ENCODE measurements at regions not wholly inside any gene's neighbourhood (a gene's known extent, or its start where the extent isn't known, plus 50 kb on each side); places are given as distances from the start of the nearest gene placed in this dataset.
A peak's percentile ranks its signal among the peaks of the same experiment; 100 is the strongest.

GRCh38 chr2:41621095-41621494, 426.7 kb upstream of the PKDCC start:
- no peak for DNase-seq (ENCODE audit: extremely low read depth, low read depth, low spot score)

GRCh38 chr2:41621563-41621962, 426.3 kb upstream of the PKDCC start:
- no peak for DNase-seq (ENCODE audit: extremely low read depth, low read depth, low spot score)

GRCh38 chr2:41622301-41622700, 425.5 kb upstream of the PKDCC start:
- no peak for DNase-seq (ENCODE audit: extremely low read depth, low read depth, low spot score)

GRCh38 chr2:41626936-41627335, 420.9 kb upstream of the PKDCC start:
- DNase-seq (ENCODE audit: extremely low read depth, low read depth, low spot score) = no peak

GRCh38 chr2:41634686-41635085, 413.1 kb upstream of the PKDCC start:
- no peak for DNase-seq (ENCODE audit: extremely low read depth, low read depth, low spot score)

GRCh38 chr2:41644936-41645335, 402.9 kb upstream of the PKDCC start:
- peak; percentile 12 for DNase-seq (ENCODE audit: extremely low read depth, low read depth, low spot score)

- DNase-seq (ENCODE audit: extremely low read depth, low read depth, low spot score) = no peak
Observed at GRCh38 chr2:41647468-41648050, 400.3 kb upstream of the PKDCC start.

- no peak for DNase-seq (ENCODE audit: extremely low read depth, low read depth, low spot score)
Observed at GRCh38 chr2:41657226-41657625, 390.6 kb upstream of the PKDCC start.

- DNase-seq (ENCODE audit: extremely low read depth, low read depth, low spot score) = no peak
Observed at GRCh38 chr2:41659758-41660157, 388.1 kb upstream of the PKDCC start.

- DNase-seq (ENCODE audit: extremely low read depth, low read depth, low spot score) = no peak
Observed at GRCh38 chr2:41662461-41662860, 385.4 kb upstream of the PKDCC start.

- DNase-seq (ENCODE audit: extremely low read depth, low read depth, low spot score) = no peak
Observed at GRCh38 chr2:41663056-41663455, 384.8 kb upstream of the PKDCC start.

GRCh38 chr2:41668529-41668928, 379.3 kb upstream of the PKDCC start:
- DNase-seq (ENCODE audit: extremely low read depth, low read depth, low spot score) = no peak

- no peak for DNase-seq (ENCODE audit: extremely low read depth, low read depth, low spot score)
Observed at GRCh38 chr2:41678639-41679038, 369.2 kb upstream of the PKDCC start.

- no peak for DNase-seq (ENCODE audit: extremely low read depth, low read depth, low spot score)
Observed at GRCh38 chr2:41686156-41686555, 361.7 kb upstream of the PKDCC start.

GRCh38 chr2:41691561-41691960, 356.3 kb upstream of the PKDCC start:
- DNase-seq (ENCODE audit: extremely low read depth, low read depth, low spot score) = no peak

GRCh38 chr2:41694536-41695049, 353.2 kb upstream of the PKDCC start:
- no peak for DNase-seq (ENCODE audit: extremely low read depth, low read depth, low spot score)

- no peak for DNase-seq (ENCODE audit: extremely low read depth, low read depth, low spot score)
Observed at GRCh38 chr2:41695198-41696113, 352.4 kb upstream of the PKDCC start.

- no peak for DNase-seq (ENCODE audit: extremely low read depth, low read depth, low spot score)
Observed at GRCh38 chr2:41697389-41697788, 350.4 kb upstream of the PKDCC start.

- no peak for DNase-seq (ENCODE audit: extremely low read depth, low read depth, low spot score)
Observed at GRCh38 chr2:41698678-41699422, 349.0 kb upstream of the PKDCC start.

- DNase-seq (ENCODE audit: extremely low read depth, low read depth, low spot score) = no peak
Observed at GRCh38 chr2:41701231-41701630, 346.6 kb upstream of the PKDCC start.

- no peak for DNase-seq (ENCODE audit: extremely low read depth, low read depth, low spot score)
Observed at GRCh38 chr2:41703123-41703522, 344.7 kb upstream of the PKDCC start.

Measured in glomerular endothelial cell (primary cell).